ENCODE measurements at regions not wholly inside any gene's neighbourhood (a gene's known extent, or its start where the extent isn't known, plus 50 kb on each side); places are given as distances from the start of the nearest gene placed in this dataset.

DNA sequence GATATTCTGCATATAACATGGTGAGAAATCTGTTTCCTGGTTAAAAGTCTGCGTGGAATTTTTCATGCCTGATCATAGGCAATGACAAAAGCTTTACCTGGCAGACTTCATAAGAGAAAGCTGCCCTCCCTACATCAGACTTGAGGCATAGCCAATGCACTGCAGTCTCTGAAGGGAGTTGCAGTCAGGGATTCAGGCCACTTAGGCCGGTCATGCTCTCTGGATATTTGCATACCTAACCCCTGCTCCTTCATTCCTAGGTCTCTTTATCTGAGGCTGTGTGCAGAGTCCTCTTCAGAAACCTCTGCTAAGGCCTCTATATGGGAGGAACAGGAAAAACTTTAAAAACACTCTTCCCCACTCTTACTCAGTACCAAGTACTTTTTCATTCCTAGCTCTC is 287.4 kb downstream of the PCDH17 start:
- no peak overlapping the region for H3K27ac ChIP-seq (ENCODE audit: low read depth in 1 of 2, low read length in 2 of 2)
- ATAC-seq (ENCODE audit: poor library complexity) (no peak), DNase-seq (no peak)
- no peak overlapping the region for H3K27ac Mint-ChIP-seq
- H3K27me3 Mint-ChIP-seq = no peaks in the 10 kb centered on the region
- H3K9me3 Mint-ChIP-seq = peaks cover 10% of the 10 kb centered on the region
- no peaks in the 10 kb centered on the region for H3K4me1 Mint-ChIP-seq (ENCODE audit: low read depth)
- H3K4me3 Mint-ChIP-seq = no peak overlapping the region
- ChIA-PET CTCF (no interaction called here), POLR2A (no interaction called here)
- TF ChIP-seq, protein P1, sequence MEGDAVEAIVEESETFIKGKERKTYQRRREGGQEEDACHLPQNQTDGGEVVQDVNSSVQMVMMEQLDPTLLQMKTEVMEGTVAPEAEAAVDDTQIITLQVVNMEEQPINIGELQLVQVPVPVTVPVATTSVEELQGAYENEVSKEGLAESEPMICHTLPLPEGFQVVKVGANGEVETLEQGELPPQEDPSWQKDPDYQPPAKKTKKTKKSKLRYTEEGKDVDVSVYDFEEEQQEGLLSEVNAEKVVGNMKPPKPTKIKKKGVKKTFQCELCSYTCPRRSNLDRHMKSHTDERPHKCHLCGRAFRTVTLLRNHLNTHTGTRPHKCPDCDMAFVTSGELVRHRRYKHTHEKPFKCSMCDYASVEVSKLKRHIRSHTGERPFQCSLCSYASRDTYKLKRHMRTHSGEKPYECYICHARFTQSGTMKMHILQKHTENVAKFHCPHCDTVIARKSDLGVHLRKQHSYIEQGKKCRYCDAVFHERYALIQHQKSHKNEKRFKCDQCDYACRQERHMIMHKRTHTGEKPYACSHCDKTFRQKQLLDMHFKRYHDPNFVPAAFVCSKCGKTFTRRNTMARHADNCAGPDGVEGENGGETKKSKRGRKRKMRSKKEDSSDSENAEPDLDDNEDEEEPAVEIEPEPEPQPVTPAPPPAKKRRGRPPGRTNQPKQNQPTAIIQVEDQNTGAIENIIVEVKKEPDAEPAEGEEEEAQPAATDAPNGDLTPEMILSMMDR (IDR thresholded peaks at IDR 0.05) = no peak
- no peaks in the 10 kb centered on the region for H3K27me3 ChIP-seq (ENCODE audit: control insufficient read depth in 1 of 2, insufficient read depth in 2 of 2, low read length in 2 of 2)
- H3K36me3 Mint-ChIP-seq (ENCODE audit: low read depth) = no peaks in the 10 kb centered on the region
- no peaks in the 10 kb centered on the region for H3K36me3 ChIP-seq (ENCODE audit: insufficient read depth, low read length)
- H3K9me3 ChIP-seq (ENCODE audit: control insufficient read depth in 1 of 2, insufficient read depth in 1 of 2, low read length in 2 of 2) = peaks cover 0 to 3% of the 10 kb centered on the region in 2 experiments
- intact Hi-C loops (cut with DNase I, micrococcal nuclease) = no loop called here
- no peak overlapping the region for H3K4me3 ChIP-seq (ENCODE audit: low read length)
- no peaks in the 10 kb centered on the region for H3K4me1 ChIP-seq (ENCODE audit: insufficient read depth, low read length)

- Histone ChIP-seq H3K27ac (ENCODE audit: low read depth in 1 of 2, low read length in 2 of 2) (no peak overlapping the region), H3K4me3 (ENCODE audit: low read length) (no peak overlapping the region), H3K27me3 (ENCODE audit: control insufficient read depth in 1 of 2, insufficient read depth in 2 of 2, low read length in 2 of 2) (no peaks in the 10 kb centered on the region), H3K4me1 (ENCODE audit: insufficient read depth, low read length) (no peaks in the 10 kb centered on the region), H3K9me3 (ENCODE audit: control insufficient read depth in 1 of 2, insufficient read depth in 1 of 2, low read length in 2 of 2) (peaks cover 0 to 3% of the 10 kb centered on the region in 2 experiments), H3K36me3 (ENCODE audit: insufficient read depth, low read length) (no peaks in the 10 kb centered on the region)
- TF ChIP-seq, protein P1 (IDR thresholded peaks at IDR 0.05) = no peak
- ATAC-seq (ENCODE audit: poor library complexity) (no peak), DNase-seq (no peak)
- ChIA-PET POLR2A (no interaction called here), CTCF (no interaction called here)
- no peaks in the 10 kb centered on the region for H3K27me3 Mint-ChIP-seq
- no peak overlapping the region for H3K27ac Mint-ChIP-seq
- H3K4me1 Mint-ChIP-seq (ENCODE audit: low read depth) = no peaks in the 10 kb centered on the region
- H3K9me3 Mint-ChIP-seq = peaks cover 17% of the 10 kb centered on the region
- H3K36me3 Mint-ChIP-seq (ENCODE audit: low read depth) = no peaks in the 10 kb centered on the region
- no peak overlapping the region for H3K4me3 Mint-ChIP-seq
- intact Hi-C loops (cut with DNase I, micrococcal nuclease) = no loop called here
Measured at GRCh38 chr13:57925250-57925649, 293.7 kb downstream of the PCDH17 start.

- peaks cover 0 to 3% of the 10 kb centered on the region in 2 experiments for H3K9me3 ChIP-seq (ENCODE audit: control insufficient read depth in 1 of 2, insufficient read depth in 1 of 2, low read length in 2 of 2)
- POLR2A ChIA-PET = no interaction called here
- ATAC-seq (ENCODE audit: poor library complexity) = no peak
Measured at GRCh38 chr13:57925751-57926150, 294.2 kb downstream of the PCDH17 start.

More at GRCh38 chr13:57925751-57926150, 294.2 kb downstream of the PCDH17 start:
- no peaks in the 10 kb centered on the region for H3K36me3 ChIP-seq (ENCODE audit: insufficient read depth, low read length)
- Mint-ChIP-seq H3K4me1 (ENCODE audit: low read depth) (no peaks in the 10 kb centered on the region), H3K4me3 (no peak overlapping the region), H3K27me3 (no peaks in the 10 kb centered on the region), H3K9me3 (peaks cover 17% of the 10 kb centered on the region), H3K36me3 (ENCODE audit: low read depth) (no peaks in the 10 kb centered on the region), H3K27ac (no peak overlapping the region)
- H3K27ac ChIP-seq (ENCODE audit: low read depth in 1 of 2, low read length in 2 of 2) = no peak overlapping the region
- no peaks in the 10 kb centered on the region for H3K27me3 ChIP-seq (ENCODE audit: control insufficient read depth in 1 of 2, insufficient read depth in 2 of 2, low read length in 2 of 2)
- CTCF ChIA-PET = no interaction called here
- TF ChIP-seq, protein P1 (IDR thresholded peaks at IDR 0.05) = no peak
- no peaks in the 10 kb centered on the region for H3K4me1 ChIP-seq (ENCODE audit: insufficient read depth, low read length)
- intact Hi-C loops (cut with DNase I, micrococcal nuclease) = no loop called here
- H3K4me3 ChIP-seq (ENCODE audit: low read length) = no peak overlapping the region
- DNase-seq = no peak

All from CD4-positive, alpha-beta T cell (primary cell).